GM19438 (cell line): ENCODE measurements at regions not wholly inside any gene's neighbourhood (a gene's known extent, or its start where the extent isn't known, plus 50 kb on each side); places are given as distances from the start of the nearest gene placed in this dataset.

Source experiments
- ATAC-seq: cut with Tn5 transposase; IDR thresholded peaks from one replicate; pipeline ENCODE4 v1.9.1; 2021; ENCODE audit warnings: low read depth; ENCODE audit not compliant: unreplicated experiment

GRCh38 chr11:26268980-26269660 is 62.8 kb upstream of the ANO3 start:
- no peak for ATAC-seq

- ATAC-seq, result no peak
Measured at GRCh38 chr11:26271666-26272065, 60.3 kb upstream of the ANO3 start.

- ATAC-seq, result no peak
Measured at GRCh38 chr11:26276798-26277424, 55.0 kb upstream of the ANO3 start.

- ATAC-seq, result no peak
Measured at GRCh38 chr11:26278354-26278753, 53.6 kb upstream of the ANO3 start.
